Posterior vena cava (tissue), 2 donors: ENCODE measurements at regions not wholly inside any gene's neighbourhood (a gene's known extent, or its start where the extent isn't known, plus 50 kb on each side); places are given as distances from the start of the nearest gene placed in this dataset.

Experiments
- DNase-seq: peaks from one replicate; pipeline ENCODE4 v3.0.0-alpha.2; 2020; ENCODE audit warnings: low spot score
- intact Hi-C, 2 donors: fragments of 100-400 bp; cut with DNase I; formaldehyde crosslinking; loops; one replicate each; pipeline versions ENCODE4 v1.14.1 to v1.14.2; 2022 to 2023
- donor health status: DM: yes; HTN: yes; CAD: no.
- donor health status: DM: yes; HTN: yes; CAD: no.

- no peak for DNase-seq
- intact Hi-C loops = no loop called here
Observed at GRCh38 chr10:108462005-108462404, 1297.5 kb upstream of the SORCS1 start.

GRCh38 chr10:108454793-108455192, 1290.3 kb upstream of the SORCS1 start:
- intact Hi-C loops = no loop called here
- DNase-seq = no peak

GRCh38 chr10:108454224-108454623, 1289.7 kb upstream of the SORCS1 start:
- no peak for DNase-seq
- intact Hi-C loops = no loop called here

GRCh38 chr10:108453166-108453565, 1288.7 kb upstream of the SORCS1 start:
- intact Hi-C loops = no loop called here
- no peak for DNase-seq

GRCh38 chr10:108452533-108452932, 1288.0 kb upstream of the SORCS1 start:
- no peak for DNase-seq
- intact Hi-C loops = no loop called here

- no peak for DNase-seq
- intact Hi-C loops = no loop called here
Observed at GRCh38 chr10:108450280-108450679, 1285.8 kb upstream of the SORCS1 start.

GRCh38 chr10:108445746-108446145, 1281.2 kb upstream of the SORCS1 start:
- no peak for DNase-seq
- intact Hi-C loops = no loop called here

GRCh38 chr10:108443636-108444035, 1279.1 kb upstream of the SORCS1 start:
- no peak for DNase-seq
- intact Hi-C loops = no loop called here

GRCh38 chr10:108439397-108439796, 1274.9 kb upstream of the SORCS1 start:
- intact Hi-C loops = no loop called here
- no peak for DNase-seq

- intact Hi-C loops = no loop called here
Observed at GRCh38 chr10:108436096-108436495, 1271.6 kb upstream of the SORCS1 start.

GRCh38 chr10:108434559-108435252, 1270.2 kb upstream of the SORCS1 start:
- no peak for DNase-seq
- intact Hi-C loops = no loop called here

More at GRCh38 chr10:108436096-108436495, 1271.6 kb upstream of the SORCS1 start:
- DNase-seq = no peak

- intact Hi-C loops = no loop called here
- DNase-seq = no peak
Observed at GRCh38 chr10:108427146-108427545, 1262.6 kb upstream of the SORCS1 start.

- DNase-seq = no peak
- intact Hi-C loops = no loop called here
Observed at GRCh38 chr10:108425283-108425964, 1260.9 kb upstream of the SORCS1 start.

- intact Hi-C loops = no loop called here
- DNase-seq = no peak
Observed at GRCh38 chr10:108424656-108425055, 1260.2 kb upstream of the SORCS1 start.

- no peak for DNase-seq
- intact Hi-C loops = no loop called here
Observed at GRCh38 chr10:108422286-108422685, 1257.8 kb upstream of the SORCS1 start.

GRCh38 chr10:108421266-108421665, 1256.8 kb upstream of the SORCS1 start:
- no peak for DNase-seq
- intact Hi-C loops = no loop called here

- intact Hi-C loops = no loop called here
- DNase-seq = no peak
Observed at GRCh38 chr10:108413954-108414353, 1249.4 kb upstream of the SORCS1 start.

- intact Hi-C loops = no loop called here
Observed at GRCh38 chr10:108412323-108412722, 1247.8 kb upstream of the SORCS1 start.

GRCh38 chr10:108411894-108412293, 1247.4 kb upstream of the SORCS1 start:
- intact Hi-C loops = no loop called here
- no peak for DNase-seq

More at GRCh38 chr10:108412323-108412722, 1247.8 kb upstream of the SORCS1 start:
- no peak for DNase-seq

GRCh38 chr10:108411206-108411605, 1246.7 kb upstream of the SORCS1 start:
- no peak for DNase-seq
- intact Hi-C loops = no loop called here

GRCh38 chr10:108410236-108410635, 1245.7 kb upstream of the SORCS1 start:
- no peak for DNase-seq
- intact Hi-C loops = no loop called here
